GM13976 (cell line): ENCODE measurements at regions not wholly inside any gene's neighbourhood (a gene's known extent, or its start where the extent isn't known, plus 50 kb on each side); places are given as distances from the start of the nearest gene placed in this dataset.
"Not testable (repeated sequence)": the region's sequence is repeated elsewhere in the genome, so short reads cannot be mapped to it uniquely, and the experiment has no call there.

Source experiments
- DNase-seq: peaks from one replicate; pipeline ENCODE4 v3.0.0; 2012; ENCODE audit warnings: low spot score
- in situ Hi-C: fragments of 300-500 bp; cut with MboI; formaldehyde crosslinking; loops from one replicate; pipeline ENCODE4 v1.12.0; 2022; ENCODE audit warnings: low sequenced_read_pairs, mixed read lengths, inconsistent platforms; ENCODE audit not compliant: unreplicated experiment
- TF ChIP-seq, protein P1 (sequence below): IDR thresholded peaks from 2 replicates; pipeline ENCODE4 v1.5.1; 2012; ENCODE audit warnings: borderline replicate concordance, mild to moderate bottlenecking; ENCODE audit not compliant: insufficient read depth; ENCODE audit errors: extremely low read depth, missing control alignments, control extremely low read depth

- in situ Hi-C loops: no loop called here
- DNase-seq: no peak
These were observed 570.6 kb upstream of the ROBO1 start for GRCh38 chr3:80338366-80338765.

GRCh38 chr3:80334534-80334933, 566.7 kb upstream of the ROBO1 start:
- TF ChIP-seq, protein P1, sequence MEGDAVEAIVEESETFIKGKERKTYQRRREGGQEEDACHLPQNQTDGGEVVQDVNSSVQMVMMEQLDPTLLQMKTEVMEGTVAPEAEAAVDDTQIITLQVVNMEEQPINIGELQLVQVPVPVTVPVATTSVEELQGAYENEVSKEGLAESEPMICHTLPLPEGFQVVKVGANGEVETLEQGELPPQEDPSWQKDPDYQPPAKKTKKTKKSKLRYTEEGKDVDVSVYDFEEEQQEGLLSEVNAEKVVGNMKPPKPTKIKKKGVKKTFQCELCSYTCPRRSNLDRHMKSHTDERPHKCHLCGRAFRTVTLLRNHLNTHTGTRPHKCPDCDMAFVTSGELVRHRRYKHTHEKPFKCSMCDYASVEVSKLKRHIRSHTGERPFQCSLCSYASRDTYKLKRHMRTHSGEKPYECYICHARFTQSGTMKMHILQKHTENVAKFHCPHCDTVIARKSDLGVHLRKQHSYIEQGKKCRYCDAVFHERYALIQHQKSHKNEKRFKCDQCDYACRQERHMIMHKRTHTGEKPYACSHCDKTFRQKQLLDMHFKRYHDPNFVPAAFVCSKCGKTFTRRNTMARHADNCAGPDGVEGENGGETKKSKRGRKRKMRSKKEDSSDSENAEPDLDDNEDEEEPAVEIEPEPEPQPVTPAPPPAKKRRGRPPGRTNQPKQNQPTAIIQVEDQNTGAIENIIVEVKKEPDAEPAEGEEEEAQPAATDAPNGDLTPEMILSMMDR: no peak
- DNase-seq: no peak
- in situ Hi-C loops: no loop called here

More at GRCh38 chr3:80338366-80338765, 570.6 kb upstream of the ROBO1 start:
- TF ChIP-seq, protein P1: no peak

DNA sequence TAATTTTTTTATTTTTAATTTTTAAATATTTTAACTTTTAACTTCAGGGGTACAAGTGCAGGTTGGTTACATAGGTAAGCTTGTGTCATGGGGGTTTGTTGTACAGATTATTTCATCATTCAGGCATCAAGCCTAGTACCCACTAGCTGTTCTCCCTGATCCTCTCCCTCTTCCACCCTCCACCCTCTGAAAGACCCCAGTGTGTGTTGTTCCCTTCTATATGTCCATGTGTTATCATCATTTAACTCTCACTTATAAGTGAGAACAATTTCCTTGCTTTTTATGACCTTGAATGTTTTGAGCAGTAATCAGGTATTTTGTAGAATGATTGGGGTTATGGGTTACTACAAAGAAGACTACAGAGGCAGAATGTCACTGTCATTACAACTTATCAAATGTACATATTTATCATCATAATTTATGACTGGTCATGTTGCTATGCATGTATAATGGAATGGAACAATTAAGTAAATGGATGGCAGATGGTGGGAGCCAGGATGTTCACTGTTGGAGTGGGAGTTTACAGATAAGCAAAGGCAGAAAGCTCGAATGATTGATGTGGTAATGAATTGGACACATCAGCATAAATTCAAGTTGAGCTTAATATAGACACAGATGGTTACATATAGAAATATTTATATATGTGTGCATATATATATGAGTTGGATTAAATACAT, 563.8 kb upstream of the ROBO1 start:
- no peak for DNase-seq
- in situ Hi-C loops: no loop called here
- TF ChIP-seq, protein P1: no peak

DNA sequence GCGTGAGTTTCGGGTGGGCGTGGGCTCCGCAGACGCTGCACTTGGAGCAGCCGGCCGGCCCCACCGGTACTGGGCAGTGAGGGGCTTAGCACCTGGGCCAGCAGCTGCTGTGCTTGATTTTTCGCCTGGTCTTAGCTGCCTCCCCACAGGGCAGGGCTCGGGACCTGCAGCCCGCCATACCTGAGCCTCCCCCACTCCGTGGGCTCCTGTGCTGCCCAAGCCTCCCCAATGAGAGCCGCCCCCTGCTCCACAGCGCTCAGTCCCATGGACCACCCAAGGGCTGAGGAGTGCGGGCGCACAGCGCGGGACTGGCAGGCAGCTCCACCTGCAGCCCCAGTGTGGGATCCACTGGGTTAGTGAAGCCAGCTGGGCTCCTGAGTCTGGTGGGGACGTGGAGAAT, 546.7 kb upstream of the ROBO1 start:
- DNase-seq, in situ Hi-C loops: not testable (repeated sequence)

GRCh38 chr3:80308637-80309036, 540.8 kb upstream of the ROBO1 start:
- in situ Hi-C loops: no loop called here
- TF ChIP-seq, protein P1: no peak
- no peak for DNase-seq

DNA sequence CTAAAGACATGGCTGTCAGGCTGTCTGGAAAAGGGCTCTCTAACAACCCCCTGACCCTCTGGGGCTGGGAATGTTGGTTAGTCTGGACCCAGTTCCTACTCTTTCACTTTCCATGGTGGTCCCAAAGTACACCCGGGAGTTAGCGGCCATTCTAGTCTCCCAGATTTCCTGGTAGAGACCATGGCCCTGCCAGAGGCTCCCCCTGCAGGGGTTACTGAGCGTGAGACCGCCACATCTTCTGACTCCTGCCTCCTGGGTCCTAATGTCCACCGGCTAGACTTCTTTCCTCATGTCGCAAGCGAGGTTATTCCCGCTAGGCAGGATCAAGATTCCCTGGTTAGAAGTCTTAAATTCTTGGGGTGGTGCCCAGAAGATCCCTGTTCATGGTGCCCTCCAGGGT, 540.0 kb upstream of the ROBO1 start:
- no peak for DNase-seq
- in situ Hi-C loops: no loop called here
- TF ChIP-seq, protein P1: no peak

DNA sequence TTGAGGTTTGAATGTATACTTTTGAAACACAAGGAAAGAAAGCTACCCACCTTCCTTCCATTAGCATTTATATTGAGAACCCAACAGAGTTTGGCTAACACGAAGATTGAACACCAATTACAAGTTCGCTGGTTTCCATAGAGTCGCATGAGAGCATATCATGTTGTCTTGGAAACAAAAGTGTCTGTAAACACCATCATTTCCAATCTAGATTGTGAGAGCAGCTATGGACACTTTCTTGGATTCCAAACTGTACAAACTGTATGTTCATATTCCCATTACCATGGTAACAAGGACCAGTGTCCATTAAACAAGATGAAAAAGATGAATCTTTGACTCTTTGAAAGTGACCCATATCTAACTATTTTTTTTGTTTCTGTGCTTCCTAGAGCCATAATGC, 529.9 kb upstream of the ROBO1 start:
- DNase-seq: no peak
- in situ Hi-C loops: no loop called here
- TF ChIP-seq, protein P1: no peak
